ENCODE measurements at regions not wholly inside any gene's neighbourhood (a gene's known extent, or its start where the extent isn't known, plus 50 kb on each side); places are given as distances from the start of the nearest gene placed in this dataset.

- Mint-ChIP-seq H3K27me3 (no peaks in the 10 kb centered on the region), H3K4me1 (ENCODE audit: low read depth) (peaks cover 2% of the 10 kb centered on the region), H3K36me3 (ENCODE audit: insufficient read depth) (no peaks in the 10 kb centered on the region), H3K9me3 (ENCODE audit: low read depth) (no peaks in the 10 kb centered on the region), H3K27ac (no peak overlapping the region), H3K4me3 (ENCODE audit: low read depth) (no peak overlapping the region)
- no peak for TF ChIP-seq CTCF (IDR thresholded peaks at IDR 0.05; ENCODE audit: unreplicated experiment)
- DNase-seq (ENCODE audit: low spot score, unreplicated experiment), result no peak
Measured at GRCh38 chr3:145754605-145755289, 406.2 kb downstream of the PLOD2 start.

- no peaks in the 10 kb centered on the region for H3K36me3 Mint-ChIP-seq (ENCODE audit: insufficient read depth)
Measured at GRCh38 chr3:145760036-145760435, 400.9 kb downstream of the PLOD2 start.

GRCh38 chr3:145767909-145768308, 393.1 kb downstream of the PLOD2 start:
- H3K27me3 Mint-ChIP-seq, result no peaks in the 10 kb centered on the region
- H3K27ac Mint-ChIP-seq, result no peak overlapping the region

More at GRCh38 chr3:145760036-145760435, 400.9 kb downstream of the PLOD2 start:
- Mint-ChIP-seq H3K9me3 (ENCODE audit: low read depth) (no peaks in the 10 kb centered on the region), H3K27me3 (no peaks in the 10 kb centered on the region), H3K4me1 (ENCODE audit: low read depth) (no peaks in the 10 kb centered on the region), H3K27ac (no peak overlapping the region), H3K4me3 (ENCODE audit: low read depth) (no peak overlapping the region)
- no peak for TF ChIP-seq CTCF (IDR thresholded peaks at IDR 0.05; ENCODE audit: unreplicated experiment)
- no peak for DNase-seq (ENCODE audit: low spot score, unreplicated experiment)

GRCh38 chr3:145776782-145777408, 384.1 kb downstream of the PLOD2 start:
- H3K27ac Mint-ChIP-seq, result no peak overlapping the region
- DNase-seq (ENCODE audit: low spot score, unreplicated experiment), result peak; percentile 23
- TF ChIP-seq CTCF (IDR thresholded peaks at IDR 0.05; ENCODE audit: unreplicated experiment), result peak; percentile 70
- no peaks in the 10 kb centered on the region for H3K9me3 Mint-ChIP-seq (ENCODE audit: low read depth)
- H3K4me3 Mint-ChIP-seq (ENCODE audit: low read depth), result no peak overlapping the region
- no peaks in the 10 kb centered on the region for H3K27me3 Mint-ChIP-seq
- no peaks in the 10 kb centered on the region for H3K36me3 Mint-ChIP-seq (ENCODE audit: insufficient read depth)
- H3K4me1 Mint-ChIP-seq (ENCODE audit: low read depth), result no peaks in the 10 kb centered on the region

More at GRCh38 chr3:145767909-145768308, 393.1 kb downstream of the PLOD2 start:
- H3K36me3 Mint-ChIP-seq (ENCODE audit: insufficient read depth), result no peaks in the 10 kb centered on the region
- no peak for DNase-seq (ENCODE audit: low spot score, unreplicated experiment)
- TF ChIP-seq CTCF (IDR thresholded peaks at IDR 0.05; ENCODE audit: unreplicated experiment), result peak; percentile 32
- H3K4me3 Mint-ChIP-seq (ENCODE audit: low read depth), result no peak overlapping the region
- peaks cover 5% of the 10 kb centered on the region for H3K4me1 Mint-ChIP-seq (ENCODE audit: low read depth)
- no peaks in the 10 kb centered on the region for H3K9me3 Mint-ChIP-seq (ENCODE audit: low read depth)

- Mint-ChIP-seq H3K36me3 (ENCODE audit: insufficient read depth) (no peaks in the 10 kb centered on the region), H3K27me3 (no peaks in the 10 kb centered on the region), H3K9me3 (ENCODE audit: low read depth) (peaks cover 5% of the 10 kb centered on the region), H3K4me3 (ENCODE audit: low read depth) (no peak overlapping the region), H3K27ac (no peak overlapping the region), H3K4me1 (ENCODE audit: low read depth) (no peaks in the 10 kb centered on the region)
- no peak for TF ChIP-seq CTCF (IDR thresholded peaks at IDR 0.05; ENCODE audit: unreplicated experiment)
- no peak for DNase-seq (ENCODE audit: low spot score, unreplicated experiment)
Measured at GRCh38 chr3:145780301-145780700, 380.7 kb downstream of the PLOD2 start.

Data from progenitor cell of endocrine pancreas (in vitro differentiated cells).